H1 (cell line): ENCODE measurements at regions not wholly inside any gene's neighbourhood (a gene's known extent, or its start where the extent isn't known, plus 50 kb on each side); places are given as distances from the start of the nearest gene placed in this dataset.

Experiments
- CTCF ChIA-PET: fragments of 300-600 bp; sonication (Branson Sonifier 250); formaldehyde crosslinking; loops from one replicate; lab custom pipeline; 2021; ENCODE audit not compliant: partially characterized antibody; lab: Charles Lee
- POLR2A ChIA-PET: fragments of 300-600 bp; sonication (Branson Sonifier 250); formaldehyde crosslinking; loops from one replicate; lab custom pipeline; 2021; ENCODE audit warnings: inconsistent platforms; ENCODE audit not compliant: partially characterized antibody; lab: Charles Lee
- DNase-seq, 2 experiments: peaks; one replicate each; pipeline versions ENCODE4 v3.0.0 to v3.0.0-alpha.2; 2010 to 2022; ENCODE audit warnings: low spot score in 2 of 2, low read depth in 1 of 2, mixed read lengths in 1 of 2
- FAIRE-seq: peaks from 2 replicates; lab custom pipeline; 2011; peaks lifted over from hg19 to GRCh38; lab: Jason Lieb, UNC
- H2AFZ ChIP-seq: 2 replicates; pipeline ENCODE4 v1.8.1; 2012; ENCODE audit warnings: low read length, inconsistent platforms
- H2AK5ac ChIP-seq: 2 replicates; pipeline ENCODE4 v1.6.1; 2013; ENCODE audit warnings: low read depth, low read length
- H2BK120ac ChIP-seq: replicated peaks from 2 replicates; pipeline ENCODE3; 2013; ENCODE audit warnings: low read depth, low read length, inconsistent platforms
- H2BK12ac ChIP-seq: 2 replicates; pipeline ENCODE4 v1.6.1; 2013; ENCODE audit warnings: low read depth, low read length
- H2BK15ac ChIP-seq: 2 replicates; pipeline ENCODE4 v1.6.1; 2013; ENCODE audit warnings: low read length
- H2BK20ac ChIP-seq: 2 replicates; pipeline ENCODE4 v1.6.1; 2013; ENCODE audit warnings: low read length
- H2BK5ac ChIP-seq: 2 replicates; pipeline ENCODE4 v1.6.1; 2013; ENCODE audit warnings: low read depth, low read length
- H3K14ac ChIP-seq: 2 replicates; pipeline ENCODE4 v1.6.1; 2013; ENCODE audit warnings: inconsistent platforms; ENCODE audit not compliant: insufficient read length
- H3K18ac ChIP-seq: 2 replicates; pipeline ENCODE4 v1.6.1; 2013; ENCODE audit warnings: low read length; ENCODE audit errors: extremely low read depth
- H3K23ac ChIP-seq: 2 replicates; pipeline ENCODE4 v1.6.1; 2013; ENCODE audit warnings: inconsistent platforms; ENCODE audit not compliant: insufficient read length
- H3K23me2 ChIP-seq: 2 replicates; pipeline ENCODE4 v1.6.1; 2013; ENCODE audit warnings: low read depth, low read length
- H3K27ac ChIP-seq: 2 replicates; pipeline ENCODE4 v1.6.1; 2011; ENCODE audit warnings: low read depth, low read length, inconsistent platforms
- H3K27me3 ChIP-seq, 4 experiments: replicated peaks in 1 of 4; 1 replicate in 1 of 4; 2 replicates in 3 of 4; pipeline versions ENCODE4 v1.6.1 to v1.8.1; 2011 to 2013; ENCODE audit warnings: low read length in 3 of 4, mild to moderate bottlenecking in 3 of 4, inconsistent platforms in 2 of 4, mixed read lengths in 2 of 4, moderate library complexity in 1 of 4; ENCODE audit not compliant: control insufficient read depth in 3 of 4, insufficient read depth in 3 of 4; ENCODE audit errors: extremely low read depth in 1 of 4
- H3K36me3 ChIP-seq, 4 experiments: 2 replicates each; pipeline versions ENCODE4 v1.6.1 to v1.8.1; 2011 to 2013; ENCODE audit warnings: mild to moderate bottlenecking in 4 of 4, low read length in 3 of 4, moderate library complexity in 2 of 4, control low read depth in 1 of 4, inconsistent platforms in 1 of 4; ENCODE audit not compliant: insufficient read depth in 4 of 4, control insufficient read depth in 2 of 4
- H3K4ac ChIP-seq: replicated peaks from 2 replicates; pipeline ENCODE3; 2013; ENCODE audit warnings: low read length, low read depth, mixed read lengths, inconsistent platforms; ENCODE audit not compliant: insufficient read length
- H3K4me1 ChIP-seq, 4 experiments: replicated peaks in 1 of 4; 1 replicate in 1 of 4; 2 replicates in 3 of 4; pipeline versions ENCODE4 v1.6.1 to v1.8.1; 2011 to 2013; ENCODE audit warnings: low read length in 3 of 4, inconsistent platforms in 2 of 4, mixed read lengths in 1 of 4; ENCODE audit not compliant: insufficient read depth in 4 of 4, control insufficient read depth in 3 of 4
- H3K4me2 ChIP-seq, 2 experiments: 2 replicates each; pipeline versions ENCODE4 v1.6.1 to v1.8.1; 2011 to 2013; ENCODE audit warnings: low read depth in 2 of 2, low read length in 2 of 2, control low read depth in 1 of 2, inconsistent platforms in 1 of 2, mild to moderate bottlenecking in 1 of 2; ENCODE audit not compliant: insufficient read depth in 1 of 2
- H3K4me3 ChIP-seq, 4 experiments: fragments of 200-600, 300-600 bp in 1 of 4; sonication (generic), shearing (Covaris generic), sonication (Bioruptor Twin) in 1 of 4; 2 replicates each; pipeline versions ENCODE4 v1.5.1 to v1.8.1; 2011 to 2016; ENCODE audit warnings: low read length in 4 of 4, low read depth in 3 of 4, control low read depth in 2 of 4, inconsistent platforms in 2 of 4, mild to moderate bottlenecking in 2 of 4, mixed read lengths in 1 of 4, moderate library complexity in 1 of 4; ENCODE audit not compliant: insufficient read depth in 2 of 4; ENCODE audit errors: extremely low read depth in 1 of 4
- H3K56ac ChIP-seq: replicated peaks from 2 replicates; pipeline ENCODE3; 2013; ENCODE audit warnings: low read depth, mild to moderate bottlenecking, mixed read lengths, low read length, inconsistent platforms; ENCODE audit not compliant: insufficient read length
- H3K79me1 ChIP-seq: 2 replicates; pipeline ENCODE4 v1.6.1; 2013; ENCODE audit warnings: low read depth, low read length, control low read depth
- H3K79me2 ChIP-seq, 2 experiments: 2 replicates each; pipeline versions ENCODE4 v1.6.1 to v1.8.1; 2012 to 2013; ENCODE audit warnings: low read length in 2 of 2, mild to moderate bottlenecking in 2 of 2, inconsistent platforms in 1 of 2; ENCODE audit not compliant: insufficient read depth in 2 of 2, control insufficient read depth in 1 of 2
- H3K9ac ChIP-seq, 4 experiments: replicated peaks in 1 of 4; 1 replicate in 1 of 4; 2 replicates in 3 of 4; pipeline versions ENCODE4 v1.6.1 to v1.8.1; 2011 to 2013; ENCODE audit warnings: low read depth in 3 of 4, low read length in 3 of 4, control low read depth in 2 of 4, mild to moderate bottlenecking in 2 of 4, moderate library complexity in 2 of 4, inconsistent platforms in 1 of 4; ENCODE audit errors: extremely low read depth in 1 of 4
- H3K9me3 ChIP-seq, 2 experiments: 2 replicates each; pipeline versions ENCODE4 v1.6.1 to v1.8.1; 2012 to 2013; ENCODE audit warnings: mild to moderate bottlenecking in 2 of 2, moderate library complexity in 2 of 2, control low read depth in 1 of 2, inconsistent platforms in 1 of 2, low read depth in 1 of 2, low read length in 1 of 2, mixed read lengths in 1 of 2; ENCODE audit not compliant: insufficient read depth in 2 of 2
- H4K20me1 ChIP-seq, 2 experiments: replicated peaks in 1 of 2; 2 replicates each; pipeline versions ENCODE3 to v1.8.1; 2011 to 2013; ENCODE audit warnings: inconsistent platforms in 2 of 2, low read length in 2 of 2, mild to moderate bottlenecking in 1 of 2; ENCODE audit not compliant: insufficient read depth in 2 of 2, control insufficient read depth in 1 of 2
- H4K5ac ChIP-seq: 2 replicates; pipeline ENCODE4 v1.6.1; 2013; ENCODE audit warnings: low read length, low read depth, mixed read lengths, inconsistent platforms; ENCODE audit not compliant: insufficient read length
- H4K8ac ChIP-seq: 2 replicates; pipeline ENCODE4 v1.8.0; 2013; ENCODE audit warnings: mild to moderate bottlenecking, moderate library complexity, low read length, inconsistent platforms; ENCODE audit not compliant: insufficient read depth; ENCODE audit errors: extremely low read depth
- H4K91ac ChIP-seq: replicated peaks from 2 replicates; pipeline ENCODE3; 2013; ENCODE audit warnings: low read length, mixed read lengths, inconsistent platforms; ENCODE audit not compliant: insufficient read length
- CBX8 ChIP-seq: fragments of 300-800, 300-1000 bp; sonication (generic); IDR thresholded peaks from 2 replicates; pipeline ENCODE4 v1.7.1; 2016; ENCODE audit warnings: low read depth, low read length, borderline replicate concordance
- CHD1 ChIP-seq: IDR thresholded peaks from 2 replicates; pipeline ENCODE4 v1.6.1; 2012; ENCODE audit warnings: low read depth, low read length, improper control_type of control experiment
- FOSL1 ChIP-seq: IDR thresholded peaks from 2 replicates; pipeline ENCODE4 v1.6.1; 2011; ENCODE audit warnings: mild to moderate bottlenecking, low read depth, low read length, moderate library complexity; ENCODE audit not compliant: insufficient read depth
- JUN ChIP-seq: IDR thresholded peaks from 2 replicates; pipeline ENCODE4 v1.6.1; 2011; ENCODE audit warnings: low read depth, mild to moderate bottlenecking, improper control_type of control experiment, low read length
- NANOG ChIP-seq: IDR thresholded peaks from 2 replicates; pipeline ENCODE4 v1.6.1; 2011; ENCODE audit warnings: low read length, low read depth, mild to moderate bottlenecking, inconsistent platforms; ENCODE audit not compliant: insufficient read depth, poor library complexity, severe bottlenecking
- RAD21 ChIP-seq, 2 experiments: IDR thresholded peaks in 1 of 2; conservative IDR thresholded peaks in 1 of 2; 2 replicates each; pipeline ENCODE4 v1.6.1; 2011; ENCODE audit warnings: low read depth in 2 of 2, low read length in 2 of 2, improper control_type of control experiment in 1 of 2, inconsistent platforms in 1 of 2, mild to moderate bottlenecking in 1 of 2, moderate library complexity in 1 of 2
- RNF2 ChIP-seq: fragments of 200-900, 300-1000 bp; sonication (generic); IDR thresholded peaks from 2 replicates; pipeline ENCODE4 v1.7.1; 2016; ENCODE audit warnings: borderline replicate concordance, low read depth, mild to moderate bottlenecking, antibody characterized with exemption, low read length; ENCODE audit not compliant: poor library complexity, severe bottlenecking; ENCODE audit errors: missing control alignments
- SIRT6 ChIP-seq: IDR thresholded peaks from one replicate; pipeline ENCODE4 v1.7.1; 2012; ENCODE audit warnings: low read length, inconsistent platforms
- SP1 ChIP-seq: IDR thresholded peaks from 2 replicates; pipeline ENCODE4 v1.6.1; 2011; ENCODE audit warnings: low read depth, low read length
- TAF7 ChIP-seq: optimal IDR thresholded peaks from 2 replicates; pipeline ENCODE3; 2011; ENCODE audit warnings: low read depth, mild to moderate bottlenecking, inconsistent platforms, low read length, moderate library complexity, borderline replicate concordance
- TBP ChIP-seq: IDR thresholded peaks from 2 replicates; pipeline ENCODE4 v1.6.1; 2011; ENCODE audit warnings: low read depth, low read length, improper control_type of control experiment
- TCF12 ChIP-seq: IDR thresholded peaks from 2 replicates; pipeline ENCODE4 v1.6.1; 2011; ENCODE audit warnings: low read depth, mild to moderate bottlenecking, low read length
- WGBS, 2 experiments: shearing (Covaris generic) in 1 of 2; methylation state at CpG; one replicate each; pipeline versions ENCODE4 v1.1.6 to v1.1.7; 2013 to 2015; ENCODE audit warnings: low lambda C conversion rate in 2 of 2, mixed read lengths in 2 of 2, inconsistent platforms in 1 of 2, low coverage in 1 of 2, missing lambda C conversion rate in 1 of 2; ENCODE audit not compliant: insufficient replicate concordance in 2 of 2, insufficient coverage in 1 of 2, insufficient read length in 1 of 2; ENCODE audit errors: extremely low coverage in 1 of 2, missing lambda C conversion rate in 1 of 2; 5-methylcytosine and 5-hydroxymethylcytosine counted together

- ChIA-PET CTCF (no interaction called here), POLR2A (no interaction called here)
- no peaks in the 10 kb centered on the region for H3K79me2 ChIP-seq
- no peak overlapping the region for H3K9ac ChIP-seq
- no peak overlapping the region for H4K5ac ChIP-seq
- H3K4ac ChIP-seq = no peak overlapping the region
- no peak overlapping the region for H2BK15ac ChIP-seq
- no peak overlapping the region for H2AK5ac ChIP-seq
- FAIRE-seq (no peak), DNase-seq (no peak)
- H3K4me3 ChIP-seq = no peak overlapping the region
- peaks cover 6% of the 10 kb centered on the region in 2 experiments; a peak in 2 of 4 replicates for H3K9me3 ChIP-seq
- no peaks in the 10 kb centered on the region for H4K20me1 ChIP-seq
- no peak overlapping the region for H2BK20ac ChIP-seq
- H3K23ac ChIP-seq = no peak overlapping the region
- H2BK5ac ChIP-seq = no peak overlapping the region
- no peak overlapping the region for H3K27ac ChIP-seq
- no peaks in the 10 kb centered on the region for H3K79me1 ChIP-seq
- no peak overlapping the region for H4K91ac ChIP-seq
- no peak overlapping the region for H3K18ac ChIP-seq
- no peak overlapping the region for H3K56ac ChIP-seq
- no peaks in the 10 kb centered on the region for H3K4me1 ChIP-seq
- H3K4me2 ChIP-seq = no peak overlapping the region
- no peaks in the 10 kb centered on the region for H3K36me3 ChIP-seq
- H3K14ac ChIP-seq = no peak overlapping the region
- WGBS, 2 experiments = 89% methylated on average over 2 of the region's 2 CpGs; no CpG with 5 or more reads in 1 of the 2 experiments
- H2BK120ac ChIP-seq = no peak overlapping the region
- no peaks in the 10 kb centered on the region for H3K27me3 ChIP-seq
- H4K8ac ChIP-seq = no peak overlapping the region
- TF ChIP-seq TBP = no peak
- no peak for TF ChIP-seq CBX8
- TF ChIP-seq SIRT6 = no peak
- TF ChIP-seq SP1 = no peak
- no peak for TF ChIP-seq TAF7
- no peak for TF ChIP-seq NANOG
- TF ChIP-seq RNF2 = no peak
- no peak for TF ChIP-seq JUN
- no peak for TF ChIP-seq FOSL1
- no peak for TF ChIP-seq RAD21 (IDR thresholded peaks at IDR 0.05 in 1 of 2, conservative IDR thresholded peaks at IDR 0.05 in 1 of 2; ENCODE audit: low read depth in 2 of 2, low read length in 2 of 2)
- TF ChIP-seq CHD1 = no peak
- TF ChIP-seq TCF12 = no peak
- no peaks in the 10 kb centered on the region for H3K23me2 ChIP-seq
- H2BK12ac ChIP-seq = no peak overlapping the region
- H2AFZ ChIP-seq = no peak overlapping the region
Measured at GRCh38 chrX:46301903-46302302, 243.3 kb downstream of the ZNF674 start.
